ENCODE measurements at regions not wholly inside any gene's neighbourhood (a gene's known extent, or its start where the extent isn't known, plus 50 kb on each side); places are given as distances from the start of the nearest gene placed in this dataset.

DNA sequence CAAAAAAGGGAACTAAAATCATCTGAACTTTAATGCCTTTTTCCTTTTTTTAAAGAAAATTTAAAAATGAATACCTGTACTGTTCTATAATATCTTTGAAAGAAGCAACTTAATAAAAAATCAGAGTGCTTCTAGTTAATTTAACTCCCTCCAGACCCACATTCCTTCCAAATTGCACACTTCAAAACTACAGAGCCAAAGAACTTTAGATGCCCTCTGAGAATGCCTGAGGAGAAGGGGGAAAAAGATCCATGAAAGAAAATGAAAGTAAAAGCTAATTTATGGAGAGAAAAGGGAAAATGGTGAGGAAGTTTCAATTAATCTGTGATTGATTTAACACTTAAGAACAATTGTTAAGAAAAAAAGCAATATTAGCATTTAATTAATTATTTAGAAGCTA is 1141.6 kb downstream of the IGSF11 start:
- TF ChIP-seq POLR2A (IDR thresholded peaks at IDR 0.05): no peak
- TF ChIP-seq, protein P1, sequence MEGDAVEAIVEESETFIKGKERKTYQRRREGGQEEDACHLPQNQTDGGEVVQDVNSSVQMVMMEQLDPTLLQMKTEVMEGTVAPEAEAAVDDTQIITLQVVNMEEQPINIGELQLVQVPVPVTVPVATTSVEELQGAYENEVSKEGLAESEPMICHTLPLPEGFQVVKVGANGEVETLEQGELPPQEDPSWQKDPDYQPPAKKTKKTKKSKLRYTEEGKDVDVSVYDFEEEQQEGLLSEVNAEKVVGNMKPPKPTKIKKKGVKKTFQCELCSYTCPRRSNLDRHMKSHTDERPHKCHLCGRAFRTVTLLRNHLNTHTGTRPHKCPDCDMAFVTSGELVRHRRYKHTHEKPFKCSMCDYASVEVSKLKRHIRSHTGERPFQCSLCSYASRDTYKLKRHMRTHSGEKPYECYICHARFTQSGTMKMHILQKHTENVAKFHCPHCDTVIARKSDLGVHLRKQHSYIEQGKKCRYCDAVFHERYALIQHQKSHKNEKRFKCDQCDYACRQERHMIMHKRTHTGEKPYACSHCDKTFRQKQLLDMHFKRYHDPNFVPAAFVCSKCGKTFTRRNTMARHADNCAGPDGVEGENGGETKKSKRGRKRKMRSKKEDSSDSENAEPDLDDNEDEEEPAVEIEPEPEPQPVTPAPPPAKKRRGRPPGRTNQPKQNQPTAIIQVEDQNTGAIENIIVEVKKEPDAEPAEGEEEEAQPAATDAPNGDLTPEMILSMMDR (IDR thresholded peaks at IDR 0.05): no peak

Measured in right lobe of liver (tissue), 4 donors.